ENCODE measurements at regions not wholly inside any gene's neighbourhood (a gene's known extent, or its start where the extent isn't known, plus 50 kb on each side); places are given as distances from the start of the nearest gene placed in this dataset.

GRCh38 chr2:67522148-67522547, 125.0 kb downstream of the ETAA1 start:
- no peak for DNase-seq

- DNase-seq = no peak
Observed at GRCh38 chr2:67524213-67524612, 127.1 kb downstream of the ETAA1 start.

- no peak for DNase-seq
Observed at GRCh38 chr2:67524777-67525176, 127.6 kb downstream of the ETAA1 start.

GRCh38 chr2:67526283-67526682, 129.2 kb downstream of the ETAA1 start:
- no peak for DNase-seq

- no peak for DNase-seq
Observed at GRCh38 chr2:67528320-67528719, 131.2 kb downstream of the ETAA1 start.

- DNase-seq = no peak
Observed at GRCh38 chr2:67532387-67532786, 135.3 kb downstream of the ETAA1 start.

GRCh38 chr2:67534745-67535144, 137.6 kb downstream of the ETAA1 start:
- DNase-seq = no peak

- DNase-seq = no peak
Observed at GRCh38 chr2:67540962-67541361, 143.8 kb downstream of the ETAA1 start.

- DNase-seq = no peak
Observed at GRCh38 chr2:67544286-67544685, 147.2 kb downstream of the ETAA1 start.

- no peak for DNase-seq
Observed at GRCh38 chr2:67548317-67549201, 151.4 kb downstream of the ETAA1 start.

GRCh38 chr2:67559156-67559555, 162.0 kb downstream of the ETAA1 start:
- DNase-seq = no peak

- no peak for DNase-seq
Observed at GRCh38 chr2:67560771-67561456, 163.8 kb downstream of the ETAA1 start.

GRCh38 chr2:67561457-67561965, 164.4 kb downstream of the ETAA1 start:
- DNase-seq = no peak

- DNase-seq = no peak
Observed at GRCh38 chr2:67564076-67564475, 166.9 kb downstream of the ETAA1 start.

GRCh38 chr2:67564626-67565025, 167.5 kb downstream of the ETAA1 start:
- DNase-seq = no peak

- no peak for DNase-seq
Observed at GRCh38 chr2:67565262-67565661, 168.1 kb downstream of the ETAA1 start.

- DNase-seq = no peak
Observed at GRCh38 chr2:67565761-67566160, 168.6 kb downstream of the ETAA1 start.

GRCh38 chr2:67566285-67566684, 169.2 kb downstream of the ETAA1 start:
- no peak for DNase-seq

GRCh38 chr2:67566958-67567635, 170.0 kb downstream of the ETAA1 start:
- no peak for DNase-seq

- no peak for DNase-seq
Observed at GRCh38 chr2:67567886-67568285, 170.8 kb downstream of the ETAA1 start.

GRCh38 chr2:67570611-67571010, 173.5 kb downstream of the ETAA1 start:
- no peak for DNase-seq

GRCh38 chr2:67571785-67572718, 174.9 kb downstream of the ETAA1 start:
- DNase-seq = no peak

All from stimulated activated naive CD4-positive, alpha-beta T cell (primary cell).